GM18861 (cell line): ENCODE measurements at regions not wholly inside any gene's neighbourhood (a gene's known extent, or its start where the extent isn't known, plus 50 kb on each side); places are given as distances from the start of the nearest gene placed in this dataset.
A peak's percentile ranks its signal among the peaks of the same experiment; 100 is the strongest.
"Not testable (repeated sequence)": the region's sequence is repeated elsewhere in the genome, so short reads cannot be mapped to it uniquely, and the experiment has no call there.

Experiments
- ATAC-seq: cut with Tn5 transposase; IDR thresholded peaks from one replicate; pipeline ENCODE4 v1.9.1; 2021; ENCODE audit not compliant: unreplicated experiment

DNA sequence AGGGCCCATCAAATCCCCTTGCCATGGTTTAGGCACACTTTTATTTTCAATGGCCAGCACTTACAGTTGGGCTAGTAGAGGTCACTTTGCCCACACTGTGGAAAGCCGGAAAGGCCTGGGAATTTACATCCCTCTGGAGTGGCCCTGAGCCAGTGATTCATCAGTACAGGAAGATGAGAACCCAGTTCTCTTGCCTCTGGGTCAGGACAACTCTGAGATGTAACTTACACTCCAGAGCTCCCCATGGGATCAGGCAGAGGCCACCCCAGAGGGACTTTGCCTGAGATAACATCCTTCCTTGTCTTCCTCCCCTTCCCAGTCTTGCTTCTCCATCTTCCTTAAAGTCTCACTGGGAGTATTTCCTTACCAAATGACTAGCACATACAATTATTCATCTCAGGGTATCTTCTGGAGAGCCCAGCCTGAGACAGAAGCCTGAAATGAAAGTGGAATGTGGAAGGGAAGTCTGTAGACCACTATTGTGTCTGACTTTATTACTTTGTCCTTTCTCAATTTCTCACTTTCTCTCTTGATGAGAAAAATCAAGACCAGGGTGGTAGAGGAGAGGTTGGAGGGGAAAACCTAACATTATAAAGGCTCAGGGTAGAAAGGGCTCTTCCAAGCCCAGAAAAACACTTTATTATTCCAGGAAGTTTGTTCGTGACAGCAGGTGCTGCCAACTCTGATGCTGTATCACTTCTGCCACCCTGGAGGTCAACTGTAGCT is 220.8 kb downstream of the ZNF621 start:
- ATAC-seq = no peak

DNA sequence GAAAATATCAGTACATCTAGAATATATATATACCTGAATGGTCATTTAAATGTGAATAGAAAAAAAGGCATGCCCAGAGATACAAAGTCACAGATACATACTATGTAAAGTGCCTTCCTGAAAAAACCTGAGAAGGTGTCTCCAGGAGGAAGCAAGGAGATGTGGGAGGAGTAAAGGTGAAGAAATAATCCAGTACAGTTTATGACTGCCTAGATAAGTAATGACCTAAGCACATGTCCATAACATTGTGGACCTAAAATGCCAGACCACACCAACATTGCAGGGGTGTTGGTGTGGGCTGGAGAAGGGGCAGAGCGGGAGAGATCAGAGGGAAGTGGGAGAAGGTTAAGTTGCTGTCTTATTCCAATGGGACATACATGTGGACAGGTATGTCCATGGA is 226.9 kb downstream of the ZNF621 start:
- no peak for ATAC-seq

DNA sequence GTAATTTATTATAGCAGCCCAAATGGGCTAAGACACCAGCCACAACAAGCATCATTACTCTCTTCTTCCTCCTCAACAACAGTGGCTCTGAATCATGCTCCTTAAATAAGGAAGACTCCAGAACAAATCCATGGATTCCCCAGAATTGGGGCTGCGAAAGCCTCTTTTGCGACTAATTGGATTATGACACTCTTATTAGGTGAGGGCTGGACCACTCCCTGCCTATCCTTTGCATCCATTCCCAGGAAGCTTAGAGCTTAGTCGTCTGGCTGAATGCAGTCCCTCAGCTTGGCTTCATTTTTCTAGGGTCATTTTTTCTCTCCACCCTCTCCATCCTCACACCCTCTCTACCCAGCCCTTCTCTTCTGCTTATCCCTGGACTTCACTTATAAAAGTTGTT is 227.7 kb downstream of the ZNF621 start:
- ATAC-seq = no peak

DNA sequence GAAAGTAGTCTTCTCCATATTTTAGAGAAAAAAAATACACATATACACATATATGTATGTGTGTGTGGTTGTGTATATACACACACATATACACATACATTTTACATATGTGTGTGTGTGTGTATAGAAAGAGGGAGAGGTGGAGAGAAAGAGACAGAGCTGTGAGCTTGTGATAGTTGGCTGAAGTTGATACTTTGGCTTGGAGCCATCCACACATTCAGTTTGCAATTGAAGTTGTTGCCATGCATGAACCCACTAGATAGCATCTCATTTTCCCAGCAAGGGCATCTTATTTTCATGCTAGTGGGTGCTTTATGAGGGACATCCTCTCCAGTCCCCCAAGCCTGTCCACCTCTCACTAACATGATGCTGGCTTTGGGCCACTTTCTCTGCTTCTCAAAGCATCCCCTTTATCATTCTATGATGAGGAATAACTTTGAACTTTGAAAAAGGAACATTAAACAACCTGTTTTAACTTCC is 228.6 kb downstream of the ZNF621 start:
- ATAC-seq = no peak

DNA sequence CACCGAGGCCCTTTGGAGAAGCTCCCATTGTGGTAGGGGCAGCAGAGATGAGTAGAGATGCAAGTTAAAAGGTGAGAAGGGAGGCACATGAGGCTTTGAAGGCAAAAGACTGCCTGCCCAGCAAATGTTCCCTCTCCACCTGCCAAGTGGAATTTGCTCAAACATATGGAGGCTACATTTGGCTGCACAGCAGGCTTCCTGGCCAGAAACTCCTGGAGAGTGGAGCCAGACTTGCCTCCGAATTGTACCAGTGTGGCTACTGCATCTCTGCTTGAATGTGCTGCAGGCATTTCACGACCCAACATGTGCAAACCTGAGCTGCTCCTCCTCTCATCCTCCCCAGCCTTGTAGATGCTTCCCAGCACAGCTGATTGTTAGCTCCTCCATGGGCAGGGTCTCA is 229.2 kb downstream of the ZNF621 start:
- no peak for ATAC-seq

DNA sequence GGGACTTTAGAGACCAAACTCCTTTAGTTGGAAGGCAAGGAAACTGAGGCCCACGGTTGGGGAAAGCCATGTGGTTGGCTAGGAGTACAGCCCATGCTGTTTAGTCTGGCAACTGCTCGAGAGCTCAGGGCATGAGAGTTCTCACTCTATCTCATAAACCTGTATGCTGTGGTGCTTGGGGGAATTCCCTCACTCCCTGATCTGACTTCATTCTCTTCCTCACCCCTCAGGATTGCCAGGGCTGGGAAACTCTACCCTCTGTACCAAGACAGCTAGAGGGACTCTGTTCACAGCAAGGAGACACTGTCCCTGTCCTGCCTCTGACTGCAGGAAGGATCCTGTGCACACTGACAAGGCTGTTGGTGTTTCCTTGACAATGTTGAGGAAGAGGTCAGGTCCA is 230.2 kb downstream of the ZNF621 start:
- ATAC-seq = no peak

DNA sequence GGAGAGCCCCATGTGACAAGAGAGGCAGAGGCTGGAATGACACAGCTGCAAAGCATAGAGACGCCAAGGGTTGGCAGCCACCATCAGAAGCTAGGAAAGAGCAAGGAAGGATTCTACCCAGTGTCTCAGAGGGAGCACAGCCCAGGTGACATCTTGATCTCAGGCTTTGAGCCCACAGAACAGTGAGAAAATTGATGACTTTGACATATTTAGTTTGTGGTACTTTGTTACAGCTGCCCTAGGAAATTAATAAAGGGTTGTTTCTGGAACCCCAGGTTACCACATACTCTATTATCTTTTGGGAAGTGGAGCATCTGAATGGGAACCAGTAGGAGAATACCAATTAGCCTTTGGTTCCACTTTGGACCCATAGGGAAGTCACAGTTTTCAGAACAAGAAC is 231.7 kb downstream of the ZNF621 start:
- ATAC-seq = no peak

DNA sequence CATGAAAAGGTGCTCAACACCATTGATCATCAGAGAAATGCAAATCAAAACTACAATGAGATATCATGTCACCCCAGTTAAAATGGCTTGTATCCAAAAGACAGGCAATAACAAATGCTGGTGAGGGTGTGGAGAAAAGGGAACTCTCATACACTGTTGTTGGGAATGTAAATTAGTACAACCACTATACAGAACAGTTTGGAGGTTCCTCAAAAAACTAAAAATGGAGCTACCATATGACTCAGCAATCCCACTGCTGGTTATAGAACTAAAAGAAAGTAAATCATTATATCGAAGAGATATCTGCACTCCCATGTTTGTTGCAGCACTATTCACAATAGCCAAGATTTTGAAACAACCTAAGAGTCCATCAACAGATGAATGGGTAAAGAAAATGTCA is 238.0 kb downstream of the ZNF621 start:
- not testable (repeated sequence) for ATAC-seq

DNA sequence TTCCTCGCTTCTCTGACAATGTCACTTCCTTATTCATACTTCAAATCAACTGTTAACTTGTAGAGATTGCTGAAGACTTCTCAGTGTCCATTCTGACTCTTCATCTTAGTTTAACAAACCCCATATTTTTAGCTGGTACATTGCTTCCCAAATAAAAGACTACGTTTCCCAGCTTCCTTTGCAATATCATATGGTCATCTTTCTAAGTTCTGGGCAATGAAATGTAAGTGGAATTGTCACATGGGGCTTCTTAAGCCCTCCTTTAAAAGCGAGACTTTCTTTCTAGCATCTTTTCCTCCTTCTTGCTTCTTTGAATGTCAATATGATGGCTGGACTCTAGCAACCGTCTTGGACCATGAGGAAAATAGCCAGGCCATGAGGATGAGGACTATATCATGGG is 239.0 kb downstream of the ZNF621 start:
- ATAC-seq = no peak

DNA sequence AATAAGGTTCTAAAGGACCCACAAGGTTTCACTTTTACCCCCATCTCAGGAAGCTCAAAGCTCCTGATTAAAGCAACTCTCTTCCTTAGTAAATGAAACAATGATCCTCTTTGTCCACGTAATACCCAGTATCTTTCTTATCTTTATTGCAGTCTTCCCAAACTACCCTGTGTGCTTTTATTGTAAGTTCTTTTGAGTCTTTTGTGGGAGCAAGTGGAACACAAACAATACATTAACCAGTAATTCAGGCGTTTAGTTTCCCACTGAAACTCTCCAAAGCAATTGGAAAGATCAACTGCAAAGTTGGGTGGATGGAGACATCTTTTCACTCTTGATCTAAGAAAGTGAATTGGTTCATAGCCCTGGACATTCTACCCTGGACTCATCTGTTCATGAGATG is 240.0 kb downstream of the ZNF621 start:
- ATAC-seq = no peak

DNA sequence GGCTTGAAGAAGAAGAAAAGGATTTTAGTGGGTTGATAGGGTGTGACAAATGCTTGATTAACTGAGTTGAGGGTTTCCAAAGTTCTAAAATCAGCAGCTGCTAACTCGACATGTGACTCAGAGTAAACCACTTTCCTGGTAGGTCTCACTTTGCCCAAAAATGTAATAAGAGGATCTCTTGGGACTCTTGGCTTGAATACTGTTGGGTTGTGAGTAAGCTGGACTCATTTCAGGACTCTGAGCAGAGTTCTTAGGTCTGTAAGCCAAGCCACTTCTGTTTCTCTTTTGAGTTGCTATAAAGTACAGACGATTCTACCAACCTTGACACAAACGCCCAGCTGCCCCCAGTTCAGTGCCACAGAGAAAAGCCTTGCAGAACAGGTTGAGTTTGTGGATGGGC is 241.1 kb downstream of the ZNF621 start:
- peak; percentile 78 for ATAC-seq

DNA sequence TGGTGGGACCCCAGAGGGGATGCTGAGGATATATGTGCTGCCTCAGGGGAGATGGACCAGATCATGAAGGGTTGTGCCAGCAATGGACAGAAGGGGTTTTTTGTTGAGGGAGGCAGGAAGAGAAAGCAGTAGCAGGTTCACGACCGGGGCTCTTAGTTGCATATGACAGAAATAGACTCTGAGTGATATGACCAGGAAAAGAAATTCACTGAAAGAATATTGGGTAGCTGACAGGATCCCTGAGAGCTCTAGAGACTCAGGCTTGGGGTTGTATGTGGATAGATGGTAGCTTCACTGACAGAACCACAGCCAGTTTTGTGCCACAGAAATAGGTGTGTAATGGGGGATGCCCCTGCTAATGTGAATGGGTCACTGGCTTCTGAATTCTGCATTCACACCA is 241.6 kb downstream of the ZNF621 start:
- ATAC-seq = no peak

DNA sequence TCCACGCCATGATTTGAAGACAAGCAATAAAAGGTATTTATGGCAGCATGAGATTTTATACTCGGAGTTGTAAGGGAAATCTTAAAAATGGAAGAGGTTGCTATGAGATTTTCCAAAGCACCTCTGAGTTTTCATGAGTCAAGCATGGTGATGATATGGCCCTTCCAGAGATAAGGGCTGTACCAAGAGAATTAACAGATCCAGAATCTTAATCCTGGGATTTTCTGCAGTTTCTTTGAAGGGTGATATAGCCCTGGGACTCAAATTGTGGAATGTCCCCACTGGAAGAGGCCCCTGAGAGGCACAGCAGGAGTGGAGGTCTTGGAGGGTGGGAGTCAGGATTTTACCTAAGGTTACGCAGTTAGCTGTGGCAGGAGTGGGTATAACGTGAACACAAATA is 243.3 kb downstream of the ZNF621 start:
- ATAC-seq = no peak

DNA sequence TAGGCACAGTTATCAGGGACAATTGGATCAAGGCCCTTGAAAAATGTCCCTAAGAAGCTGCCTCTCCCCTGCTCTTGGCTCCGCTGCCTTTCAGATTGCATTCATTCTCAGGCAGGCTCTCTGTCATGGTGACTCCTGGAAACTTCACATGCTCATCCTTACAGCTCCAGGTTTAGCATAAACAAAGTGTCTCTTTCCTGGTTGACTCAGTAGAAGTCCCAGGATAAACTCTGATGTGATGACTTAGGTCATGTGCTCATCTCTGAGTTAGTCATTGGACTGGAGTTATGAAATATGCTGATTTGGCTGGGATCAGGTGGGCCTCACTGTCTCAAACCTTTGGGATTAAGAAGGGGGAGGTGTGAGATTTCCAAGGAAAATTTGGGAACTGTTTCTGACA is 243.8 kb downstream of the ZNF621 start:
- no peak for ATAC-seq

DNA sequence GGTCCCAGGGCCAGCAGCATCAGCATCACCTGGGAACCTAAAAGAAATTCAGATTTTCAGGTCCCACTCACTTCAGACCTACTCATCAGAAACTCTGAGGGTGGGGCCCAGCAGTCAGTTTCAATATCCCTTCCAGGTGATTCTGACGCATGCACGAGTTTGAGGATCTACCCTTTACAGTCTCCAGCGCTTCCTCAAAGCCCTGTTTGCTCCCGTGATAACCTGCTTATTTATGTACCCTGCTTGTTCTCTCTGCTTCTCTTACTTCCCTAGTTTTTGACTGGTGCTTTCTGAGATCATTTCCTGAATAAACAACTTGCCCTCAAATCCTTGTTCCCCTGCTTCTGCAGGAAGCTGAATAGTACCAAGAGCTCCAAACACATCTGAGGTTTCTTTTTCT is 245.3 kb downstream of the ZNF621 start:
- no peak for ATAC-seq

DNA sequence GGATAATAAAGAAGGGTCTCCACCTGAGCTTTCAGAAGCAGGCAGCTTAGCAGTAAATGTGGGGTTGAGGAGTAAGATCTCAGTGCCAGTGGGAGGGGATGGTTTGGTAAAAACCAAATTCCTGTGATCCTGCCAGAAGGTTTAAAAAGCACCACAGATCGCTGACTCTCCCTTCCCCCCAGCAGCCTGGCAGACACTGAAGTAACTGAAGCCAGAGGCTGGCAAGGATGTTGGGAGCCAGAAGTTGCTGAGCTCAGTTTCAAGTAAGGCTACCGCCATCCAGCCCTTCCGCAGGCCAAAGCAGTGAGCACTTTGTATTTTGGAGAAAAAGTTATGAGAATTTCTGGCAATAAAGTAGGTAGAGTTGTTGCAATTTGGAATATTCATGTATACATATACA is 246.4 kb downstream of the ZNF621 start:
- ATAC-seq = no peak

DNA sequence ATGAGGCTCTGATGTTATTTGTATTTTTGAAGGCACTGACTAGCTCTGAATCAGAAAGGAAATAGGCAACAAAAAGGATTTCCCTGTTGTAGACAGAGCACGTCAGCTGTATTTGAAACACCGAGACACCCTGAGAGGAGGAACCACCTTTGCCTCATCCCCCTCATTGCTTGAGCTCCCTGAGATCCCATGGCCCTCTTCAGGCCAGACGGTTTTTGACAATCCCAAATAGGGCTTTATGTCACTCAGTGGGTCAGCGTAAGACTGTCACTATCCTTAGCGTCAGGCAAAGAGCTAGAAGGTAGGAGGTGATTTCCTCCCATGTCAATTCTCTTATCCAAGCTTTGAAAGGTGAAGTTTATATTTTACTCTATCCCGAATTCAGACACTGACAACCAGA is 254.3 kb downstream of the ZNF621 start:
- ATAC-seq = no peak

DNA sequence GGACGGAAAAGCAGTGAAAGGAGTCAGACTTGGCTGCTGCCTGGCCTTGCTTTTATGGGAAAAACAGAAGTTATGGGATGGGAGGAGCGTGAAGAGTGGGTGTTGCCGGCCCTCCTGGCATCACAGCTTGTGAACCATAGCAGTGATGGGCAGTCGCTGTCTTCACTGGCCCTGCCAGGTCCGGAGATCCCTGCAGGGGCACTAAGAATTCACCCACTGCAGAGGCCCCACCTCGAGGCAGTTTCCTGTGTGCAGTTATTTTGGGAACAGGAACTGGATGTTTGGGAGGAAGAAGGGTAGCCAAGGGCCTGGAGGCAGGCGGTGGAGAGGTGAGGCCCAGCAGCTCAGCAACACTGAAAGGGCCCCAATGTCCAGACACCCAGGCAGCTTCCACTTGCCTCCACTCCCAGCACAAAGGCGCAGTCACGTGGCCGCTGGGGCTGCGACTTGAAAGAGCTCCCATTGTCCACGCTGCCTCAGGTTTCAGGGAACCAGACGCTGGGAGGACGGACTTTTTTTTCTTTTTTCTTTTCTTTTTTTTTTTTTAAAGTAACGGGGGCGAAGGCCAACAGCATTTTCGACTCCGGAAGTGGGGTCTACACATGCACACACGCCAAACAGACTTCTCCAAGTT is 255.6 kb downstream of the ZNF621 start:
- no peak for ATAC-seq

DNA sequence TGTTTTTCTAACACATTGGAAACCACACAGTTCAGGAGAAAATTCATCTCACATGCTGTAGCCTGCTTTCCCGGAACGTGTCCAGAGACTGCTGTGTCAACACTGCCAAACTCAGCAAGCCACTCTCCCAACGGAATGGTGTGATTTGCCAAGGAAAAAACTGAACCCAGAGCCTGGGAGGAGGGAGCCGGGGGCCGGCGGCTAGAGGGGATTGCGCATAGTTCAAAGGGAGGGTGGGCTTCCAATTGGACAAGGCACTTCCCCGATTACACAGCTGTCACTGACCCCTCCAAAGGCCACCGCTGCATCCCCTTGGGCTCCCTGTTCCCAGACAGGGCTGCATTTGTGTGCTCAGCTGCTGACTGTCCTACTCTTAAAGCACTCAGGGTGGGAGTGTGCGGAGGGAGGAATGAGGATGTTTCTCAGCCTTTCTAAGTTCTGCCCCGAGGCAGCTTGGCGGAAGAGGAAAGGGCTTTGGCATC is 256.2 kb downstream of the ZNF621 start:
- no peak for ATAC-seq

DNA sequence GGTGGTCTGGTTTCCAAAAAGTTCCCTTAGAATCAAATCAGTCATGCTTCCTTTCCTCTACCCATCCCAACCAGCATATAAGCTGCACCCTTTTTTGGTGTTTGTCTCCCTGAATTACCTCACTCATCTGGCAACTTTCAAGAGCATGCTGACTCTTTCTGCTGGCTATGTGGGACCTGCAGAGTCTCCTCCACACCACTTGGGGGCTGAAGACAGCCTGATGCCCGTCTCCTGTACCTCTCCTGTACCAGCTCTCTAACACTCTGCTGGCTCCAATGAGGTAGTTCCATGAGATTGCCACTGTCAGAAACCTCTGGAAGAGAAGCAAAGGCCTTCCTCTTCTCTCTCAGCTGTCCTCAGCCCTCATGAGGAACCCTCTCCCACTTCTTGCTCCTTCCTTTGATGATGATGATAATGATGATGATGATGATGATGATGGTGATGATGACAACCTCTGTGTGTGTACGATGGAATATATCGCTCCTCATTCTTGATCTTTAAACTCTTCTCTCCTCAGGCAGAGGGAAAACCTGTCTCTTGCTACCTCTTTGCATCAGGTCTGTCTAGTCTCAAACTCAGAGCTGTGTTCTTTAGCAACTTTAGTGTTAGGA is 257.5 kb downstream of the ZNF621 start:
- no peak for ATAC-seq

DNA sequence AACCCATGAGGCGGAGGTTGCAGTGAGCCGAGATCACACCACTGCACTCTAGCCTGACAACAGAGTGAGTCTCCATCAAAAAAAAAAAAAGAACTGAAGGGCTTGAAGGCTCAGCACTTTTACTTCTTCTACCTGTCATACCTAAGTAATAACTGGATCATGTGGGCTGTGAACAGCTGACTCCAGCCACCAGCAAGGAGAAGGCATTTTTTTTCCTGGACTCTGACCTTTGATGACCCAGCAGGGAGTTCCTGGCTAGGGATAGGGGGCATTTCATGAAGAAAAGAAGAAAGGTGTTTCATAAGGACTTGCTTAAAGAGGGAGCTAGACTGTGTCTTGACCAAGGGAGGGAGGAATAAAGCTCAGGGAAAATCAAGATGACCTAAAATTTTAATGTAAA is 266.0 kb downstream of the ZNF621 start:
- no peak for ATAC-seq

DNA sequence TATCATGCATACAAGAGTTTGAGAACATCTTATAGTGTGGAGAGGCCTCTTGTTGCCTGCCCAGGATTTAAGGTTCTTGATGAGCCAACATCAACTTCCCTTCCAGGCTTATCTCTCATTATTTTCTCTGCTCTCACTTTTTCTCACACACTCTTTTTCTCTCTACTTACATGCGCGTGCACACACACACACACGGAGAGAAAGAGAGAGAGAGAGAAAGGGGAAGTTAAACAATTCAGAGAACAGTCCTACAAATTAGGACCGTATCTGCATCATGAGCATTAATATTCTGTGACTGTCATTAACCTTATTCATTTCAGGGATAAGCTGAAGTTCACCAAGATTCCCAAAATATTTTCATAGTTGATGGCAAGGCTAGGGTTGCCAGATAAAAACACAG is 269.0 kb downstream of the ZNF621 start:
- no peak for ATAC-seq
